NCI-H69 (cell line): ENCODE measurements at regions not wholly inside any gene's neighbourhood (a gene's known extent, or its start where the extent isn't known, plus 50 kb on each side); places are given as distances from the start of the nearest gene placed in this dataset.
"Not testable (repeated sequence)": the region's sequence is repeated elsewhere in the genome, so short reads cannot be mapped to it uniquely, and the experiment has no call there.

ENCODE experiments used
- DNase-seq: peaks from one replicate; lab custom pipeline; 2025; lab: John Stamatoyannopoulos, UW

- DNase-seq = no peak
Measured at GRCh38 chr7:115789901-115790300, 240.7 kb downstream of the TFEC start.

GRCh38 chr7:115789473-115789872 is 241.1 kb downstream of the TFEC start:
- not testable (repeated sequence) for DNase-seq

DNA sequence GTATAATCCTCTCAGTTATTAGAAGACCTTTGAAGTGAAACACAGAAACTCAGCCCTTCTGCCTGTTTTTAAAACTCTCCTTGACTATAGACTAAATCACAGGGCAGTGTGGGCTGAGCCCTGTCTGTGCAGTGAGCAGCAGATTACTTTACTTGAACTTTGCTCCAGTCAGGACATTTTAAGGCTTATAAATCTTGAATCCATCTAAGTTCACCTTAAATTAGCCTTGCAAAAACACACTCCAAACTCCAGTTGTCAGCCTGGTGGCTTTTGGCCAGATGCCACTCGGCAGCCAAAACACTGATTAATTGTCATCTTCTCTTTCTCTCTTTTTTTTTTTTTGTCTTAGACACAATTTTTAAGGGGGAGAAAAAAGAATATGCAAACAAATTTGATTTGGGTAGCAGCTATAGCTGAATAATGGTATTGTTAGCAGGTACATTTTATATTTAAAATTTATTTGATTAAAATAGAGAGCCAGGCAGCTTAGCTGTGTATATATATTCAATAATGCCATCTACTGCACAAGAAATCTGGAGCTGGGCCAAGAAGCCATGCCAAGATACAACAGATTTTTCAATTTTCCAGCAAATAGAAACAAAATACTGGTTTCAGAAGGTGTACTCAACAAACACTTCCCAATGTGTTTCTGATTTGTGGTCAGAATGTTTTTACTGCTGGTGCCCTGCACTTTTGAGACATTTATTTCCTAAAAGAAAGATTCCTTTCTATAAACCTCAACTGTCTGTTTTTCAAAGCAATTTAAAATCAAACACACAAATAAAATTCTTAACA is 247.7 kb downstream of the TFEC start:
- peak; percentile 96 for DNase-seq

GRCh38 chr7:115779561-115779960 is 251.0 kb downstream of the TFEC start:
- DNase-seq = peak; percentile 69

- DNase-seq = no peak
Measured at GRCh38 chr7:115775981-115776380, 254.6 kb downstream of the TFEC start.

DNA sequence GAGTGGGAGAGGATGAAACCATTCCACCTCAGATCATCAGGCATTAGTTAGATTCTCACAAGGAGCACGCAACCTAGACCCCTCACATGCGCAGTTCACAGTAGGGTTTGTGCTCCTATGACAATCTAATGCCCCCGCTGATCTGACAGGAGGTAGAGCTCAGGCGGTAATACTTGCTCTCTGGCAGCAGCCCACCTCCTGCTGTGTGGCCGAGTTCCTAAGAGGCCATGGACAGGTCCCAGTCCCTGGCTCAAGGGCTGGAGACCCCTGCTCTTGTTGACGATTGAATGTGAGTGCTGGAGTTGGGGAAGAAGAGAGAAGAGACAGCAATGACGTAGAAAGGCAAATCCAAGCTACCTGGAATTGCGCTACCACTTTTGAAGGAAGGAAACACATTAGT is 267.2 kb downstream of the TFEC start:
- no peak for DNase-seq

GRCh38 chr7:115758025-115758424 is 272.5 kb downstream of the TFEC start:
- DNase-seq = no peak

- no peak for DNase-seq
Measured at GRCh38 chr7:115754226-115754625, 276.3 kb downstream of the TFEC start.

- DNase-seq = peak; percentile 89
Measured at GRCh38 chr7:115749924-115750323, 280.6 kb downstream of the TFEC start.

GRCh38 chr7:115748123-115748738 is 282.3 kb downstream of the TFEC start:
- peak; percentile 92 for DNase-seq

DNA sequence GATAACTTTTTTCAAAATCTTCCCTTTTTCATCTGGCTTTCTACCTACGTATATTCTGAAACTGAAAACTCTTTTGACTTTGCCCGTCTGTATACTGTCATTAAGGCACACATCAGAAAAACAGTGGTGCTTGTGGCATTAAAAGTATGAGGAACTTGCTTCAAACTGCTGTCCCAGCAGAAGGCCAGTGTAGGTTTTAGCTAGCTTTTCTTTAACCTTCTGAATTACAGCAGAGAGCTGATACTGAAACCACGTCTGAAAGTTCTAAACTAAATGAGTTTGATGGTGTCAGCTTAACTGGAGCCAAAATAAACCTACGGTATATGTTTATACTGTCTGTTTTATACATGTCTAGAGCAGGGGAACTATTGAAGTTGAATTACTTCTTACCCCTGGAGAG is 283.4 kb downstream of the TFEC start:
- peak; percentile 82 for DNase-seq

- no peak for DNase-seq
Measured at GRCh38 chr7:115740043-115740442, 290.5 kb downstream of the TFEC start.

GRCh38 chr7:115734641-115735040 is 295.9 kb downstream of the TFEC start:
- DNase-seq = no peak

- DNase-seq = peak; percentile 98
Measured at GRCh38 chr7:115731796-115732471, 298.6 kb downstream of the TFEC start.

- peak; percentile 100 for DNase-seq
Measured at GRCh38 chr7:115728518-115728917, 302.0 kb downstream of the TFEC start.

DNA sequence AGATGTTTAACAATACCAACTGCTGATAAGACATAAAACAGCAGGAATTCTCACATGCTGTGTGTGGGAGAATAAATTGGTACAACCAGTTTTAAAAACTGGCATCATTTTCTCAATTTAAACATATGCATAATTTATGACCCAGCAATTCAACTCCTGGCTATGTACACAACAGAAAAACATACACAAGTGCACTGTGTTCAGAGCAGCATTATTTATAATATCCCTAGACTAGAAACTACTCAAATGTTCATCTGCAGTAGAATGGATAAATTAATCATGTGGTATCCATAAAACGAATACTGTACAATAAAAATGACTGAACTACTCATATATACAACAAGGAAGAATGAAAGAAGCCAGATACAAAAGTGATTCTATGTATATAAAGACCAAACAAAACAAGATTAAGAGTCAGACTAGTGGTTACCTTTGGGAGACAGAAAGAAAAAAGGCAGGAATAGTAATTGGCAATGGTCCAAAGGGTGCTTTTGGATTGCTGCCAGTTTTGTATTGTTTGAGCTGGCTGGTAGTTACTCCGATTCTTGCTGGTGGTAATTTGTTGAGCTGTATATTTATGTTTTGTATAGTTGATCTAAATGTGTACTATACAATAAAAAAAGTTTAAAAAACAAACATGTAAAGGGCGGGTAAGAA is 306.0 kb downstream of the TFEC start:
- peak; percentile 98 for DNase-seq

DNA sequence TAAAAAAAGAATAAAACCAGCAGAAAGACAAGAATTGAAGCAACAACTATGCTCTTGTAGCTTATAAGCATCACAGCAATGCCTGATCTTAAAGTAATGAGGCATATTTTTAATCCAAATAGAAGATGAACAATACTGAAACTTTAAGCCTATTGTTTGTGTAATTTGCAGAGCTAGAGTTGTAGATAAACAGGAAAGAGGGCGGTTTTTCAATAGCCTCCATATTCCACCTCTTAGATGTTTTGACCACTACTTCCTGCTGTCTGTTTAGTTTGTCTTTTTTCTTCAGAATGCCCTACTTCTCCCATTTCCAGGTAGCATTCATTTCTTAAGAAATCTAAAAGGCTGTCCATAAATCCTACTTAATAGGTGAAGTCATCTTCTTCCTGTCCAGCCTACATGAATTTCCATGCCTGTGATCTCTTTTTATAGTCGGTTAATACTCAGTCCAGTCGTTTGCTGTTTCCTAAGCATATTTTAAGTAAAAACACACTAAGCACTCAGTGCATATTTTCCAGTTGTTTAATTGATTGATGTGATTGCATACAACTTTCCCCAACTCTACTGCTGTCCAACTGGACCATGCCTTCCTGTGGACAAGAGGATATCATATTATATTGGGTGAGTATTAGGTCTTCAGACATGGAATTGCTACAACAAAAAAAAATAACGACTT is 308.1 kb downstream of the TFEC start:
- DNase-seq = peak; percentile 86

GRCh38 chr7:115721293-115722217 is 309.0 kb downstream of the TFEC start:
- DNase-seq = peak; percentile 94

GRCh38 chr7:115719963-115720362 is 310.6 kb downstream of the TFEC start:
- DNase-seq = peak; percentile 65

- DNase-seq = peak; percentile 84
Measured at GRCh38 chr7:115709664-115710063, 320.9 kb downstream of the TFEC start.

DNA sequence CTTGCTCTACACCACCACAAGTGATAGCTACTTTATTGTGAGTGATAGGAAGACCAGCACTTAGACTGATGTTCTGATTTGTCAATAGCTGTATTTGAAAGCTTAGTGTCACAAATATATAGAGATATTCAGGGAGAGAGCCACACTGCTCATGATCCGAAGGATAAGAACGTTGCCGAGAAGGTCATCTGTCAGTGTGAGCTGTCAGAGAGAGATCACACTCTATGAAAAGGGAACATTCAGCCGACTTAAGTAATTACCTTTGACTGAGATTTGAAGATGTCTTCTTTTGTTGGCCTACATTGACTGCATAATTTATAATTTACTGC is 322.6 kb downstream of the TFEC start:
- peak; percentile 99 for DNase-seq
